Liver (tissue), 8 donors: ENCODE measurements at regions not wholly inside any gene's neighbourhood (a gene's known extent, or its start where the extent isn't known, plus 50 kb on each side); places are given as distances from the start of the nearest gene placed in this dataset.

Experiments used
- DNase-seq: peaks from one replicate; pipeline ENCODE4 v3.0.0-alpha.2; 2017; ENCODE audit warnings: low spot score
- H3K27ac ChIP-seq, 2 donors: one replicate each; pipeline ENCODE4 v1.7.0; 2013; ENCODE audit warnings: inconsistent platforms in 2 of 2, low read length in 2 of 2, control low read depth in 1 of 2, low read depth in 1 of 2, mild to moderate bottlenecking in 1 of 2
- H3K27me3 ChIP-seq, 4 donors: one replicate each; pipeline versions ENCODE4 v1.6.1 to v1.7.0; 2013; ENCODE audit warnings: low read length in 3 of 4, inconsistent platforms in 1 of 4, mild to moderate bottlenecking in 1 of 4, moderate library complexity in 1 of 4; ENCODE audit not compliant: control insufficient read depth in 4 of 4, insufficient read depth in 4 of 4
- H3K36me3 ChIP-seq, 4 donors: one replicate each; pipeline versions ENCODE4 v1.6.1 to v1.7.0; 2013; ENCODE audit warnings: low read length in 3 of 4, mild to moderate bottlenecking in 3 of 4, low read depth in 1 of 4, moderate library complexity in 1 of 4; ENCODE audit not compliant: control insufficient read depth in 4 of 4, insufficient read depth in 3 of 4
- H3K4me1 ChIP-seq, 4 donors: one replicate each; pipeline versions ENCODE4 v1.6.1 to v1.7.0; 2013; ENCODE audit warnings: low read length in 3 of 4, mild to moderate bottlenecking in 3 of 4, moderate library complexity in 1 of 4; ENCODE audit not compliant: control insufficient read depth in 4 of 4, insufficient read depth in 4 of 4
- H3K4me3 ChIP-seq, 3 donors: one replicate each; pipeline versions ENCODE4 v1.6.1 to v1.7.0; 2013; ENCODE audit warnings: low read length in 3 of 3, control low read depth in 1 of 3, low read depth in 1 of 3, mild to moderate bottlenecking in 1 of 3
- H3K9ac ChIP-seq, 2 donors: one replicate each; pipeline ENCODE4 v1.7.0; 2013; ENCODE audit warnings: low read length in 2 of 2, mild to moderate bottlenecking in 2 of 2, moderate library complexity in 2 of 2, control low read depth in 1 of 2, low read depth in 1 of 2
- H3K9me3 ChIP-seq, 4 donors: one replicate each; pipeline versions ENCODE4 v1.6.1 to v1.7.0; 2013; ENCODE audit warnings: low read length in 3 of 4; ENCODE audit not compliant: control insufficient read depth in 4 of 4
- EGR1 ChIP-seq, 2 donors: IDR thresholded peaks; 2 replicates each; pipeline ENCODE4 v1.6.1; 2016 to 2018; ENCODE audit warnings: antibody characterized with exemption in 2 of 2, low read depth in 2 of 2
- FOXA1 ChIP-seq: IDR thresholded peaks from 2 replicates; pipeline ENCODE4 v1.6.1; 2016; ENCODE audit warnings: antibody characterized with exemption
- FOXA2 ChIP-seq: IDR thresholded peaks from 2 replicates; pipeline ENCODE4 v1.6.1; 2016; ENCODE audit warnings: antibody characterized with exemption
- GABPA ChIP-seq, 2 donors: IDR thresholded peaks in 1 of 2; conservative IDR thresholded peaks in 1 of 2; 2 replicates each; pipeline ENCODE4 v1.6.1; 2016; ENCODE audit warnings: antibody characterized with exemption in 2 of 2, mild to moderate bottlenecking in 1 of 2, moderate library complexity in 1 of 2
- HNF4A ChIP-seq, 2 donors: conservative IDR thresholded peaks; 2 replicates each; pipeline ENCODE4 v1.6.1; 2016; ENCODE audit warnings: antibody characterized with exemption in 2 of 2, mild to moderate bottlenecking in 2 of 2
- HNF4G ChIP-seq: IDR thresholded peaks from 2 replicates; pipeline ENCODE4 v1.6.1; 2016; ENCODE audit warnings: antibody characterized with exemption
- JUND ChIP-seq, 2 donors: IDR thresholded peaks; 2 replicates each; pipeline ENCODE4 v1.6.1; 2016; ENCODE audit warnings: antibody characterized with exemption in 2 of 2
- NR2F2 ChIP-seq: IDR thresholded peaks from 2 replicates; pipeline ENCODE4 v1.6.1; 2016; ENCODE audit warnings: antibody characterized with exemption
- RAD21 ChIP-seq, 2 donors: IDR thresholded peaks; 2 replicates each; pipeline ENCODE4 v1.6.1; 2016; ENCODE audit warnings: antibody characterized with exemption in 2 of 2, mild to moderate bottlenecking in 2 of 2
- RXRA ChIP-seq, 2 donors: IDR thresholded peaks; 2 replicates each; pipeline ENCODE4 v1.6.1; 2017 to 2018; ENCODE audit warnings: antibody characterized with exemption in 2 of 2, mild to moderate bottlenecking in 1 of 2
- SP1 ChIP-seq: IDR thresholded peaks from 2 replicates; pipeline ENCODE4 v1.6.1; 2018; ENCODE audit warnings: antibody characterized with exemption, mild to moderate bottlenecking
- TAF1 ChIP-seq: conservative IDR thresholded peaks from 2 replicates; pipeline ENCODE4 v1.6.1; 2016; ENCODE audit warnings: antibody characterized with exemption, mild to moderate bottlenecking
- YY1 ChIP-seq: IDR thresholded peaks from 2 replicates; pipeline ENCODE4 v1.6.1; 2016; ENCODE audit warnings: antibody characterized with exemption, mild to moderate bottlenecking
- WGBS: extraction: QIAGEN DNeasy Blood & Tissue Kit; methylation state at CpG from one replicate; pipeline ENCODE4 v1.1.7; 2013; 5-methylcytosine and 5-hydroxymethylcytosine counted together
- TF ChIP-seq, protein P1 (sequence below): IDR thresholded peaks from 2 replicates; pipeline ENCODE4 v1.6.1; 2016; ENCODE audit warnings: antibody characterized with exemption
- TF ChIP-seq, protein P2 (sequence below): IDR thresholded peaks from 2 replicates; pipeline ENCODE4 v1.6.1; 2016; ENCODE audit warnings: antibody characterized with exemption, mild to moderate bottlenecking
- TF ChIP-seq, protein P3 (sequence below): fragments of 150-350 bp; IDR thresholded peaks from 2 replicates; pipeline ENCODE4 v1.5.1; 2017; ENCODE audit warnings: improper control_type of control experiment, low read depth, low read length; ENCODE audit not compliant: missing input control
- TF ChIP-seq, protein P4 (sequence below): IDR thresholded peaks from 2 replicates; pipeline ENCODE4 v1.6.1; 2016; ENCODE audit warnings: antibody characterized with exemption
- TF ChIP-seq, protein P5 (sequence below): IDR thresholded peaks from 2 replicates; pipeline ENCODE4 v1.6.1; 2016; ENCODE audit warnings: antibody characterized with exemption
- donor health status: healthy.
- donor health status: healthy.
- donor health status: healthy.
- donor health status: healthy.
- donor health status: healthy.

DNA sequence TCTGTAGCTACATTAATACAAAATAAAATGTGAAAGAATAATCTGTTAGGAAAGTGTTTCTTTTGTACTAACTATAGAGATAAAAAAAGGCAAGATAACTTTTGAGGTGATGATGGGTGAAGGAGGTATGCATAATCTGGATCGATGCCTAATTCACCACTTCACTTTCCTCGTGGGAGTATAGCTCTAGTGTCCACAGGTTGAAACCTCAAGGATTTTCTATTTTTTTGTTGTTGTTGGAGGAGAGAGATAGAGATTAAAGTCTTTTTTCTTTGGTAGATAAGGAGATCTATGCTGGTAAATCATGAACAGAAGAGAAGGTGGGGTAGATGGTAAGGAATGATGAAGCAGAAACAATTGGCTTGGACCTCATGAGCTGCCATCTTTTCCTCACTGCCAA is 635.3 kb upstream of the ZEB2 start:
- no peak for DNase-seq
- H3K27ac ChIP-seq = no peak overlapping the region
- TF ChIP-seq SP1 (no peak), NR2F2 (no peak), YY1 (no peak), RAD21 (IDR thresholded peaks at IDR 0.05) (no peak), RXRA (IDR thresholded peaks at IDR 0.05) (no peak), EGR1 (IDR thresholded peaks at IDR 0.05; ENCODE audit: low read depth in 2 of 2) (no peak), HNF4G (no peak), FOXA2 (no peak), TAF1 (no peak), HNF4A (conservative IDR thresholded peaks at IDR 0.05) (no peak), GABPA (IDR thresholded peaks at IDR 0.05 in 1 of 2, conservative IDR thresholded peaks at IDR 0.05 in 1 of 2) (no peak), FOXA1 (no peak), JUND (IDR thresholded peaks at IDR 0.05) (no peak)
- TF ChIP-seq, protein P1, sequence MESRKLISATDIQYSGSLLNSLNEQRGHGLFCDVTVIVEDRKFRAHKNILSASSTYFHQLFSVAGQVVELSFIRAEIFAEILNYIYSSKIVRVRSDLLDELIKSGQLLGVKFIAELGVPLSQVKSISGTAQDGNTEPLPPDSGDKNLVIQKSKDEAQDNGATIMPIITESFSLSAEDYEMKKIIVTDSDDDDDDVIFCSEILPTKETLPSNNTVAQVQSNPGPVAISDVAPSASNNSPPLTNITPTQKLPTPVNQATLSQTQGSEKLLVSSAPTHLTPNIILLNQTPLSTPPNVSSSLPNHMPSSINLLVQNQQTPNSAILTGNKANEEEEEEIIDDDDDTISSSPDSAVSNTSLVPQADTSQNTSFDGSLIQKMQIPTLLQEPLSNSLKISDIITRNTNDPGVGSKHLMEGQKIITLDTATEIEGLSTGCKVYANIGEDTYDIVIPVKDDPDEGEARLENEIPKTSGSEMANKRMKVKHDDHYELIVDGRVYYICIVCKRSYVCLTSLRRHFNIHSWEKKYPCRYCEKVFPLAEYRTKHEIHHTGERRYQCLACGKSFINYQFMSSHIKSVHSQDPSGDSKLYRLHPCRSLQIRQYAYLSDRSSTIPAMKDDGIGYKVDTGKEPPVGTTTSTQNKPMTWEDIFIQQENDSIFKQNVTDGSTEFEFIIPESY = no peak
- TF ChIP-seq, protein P2, sequence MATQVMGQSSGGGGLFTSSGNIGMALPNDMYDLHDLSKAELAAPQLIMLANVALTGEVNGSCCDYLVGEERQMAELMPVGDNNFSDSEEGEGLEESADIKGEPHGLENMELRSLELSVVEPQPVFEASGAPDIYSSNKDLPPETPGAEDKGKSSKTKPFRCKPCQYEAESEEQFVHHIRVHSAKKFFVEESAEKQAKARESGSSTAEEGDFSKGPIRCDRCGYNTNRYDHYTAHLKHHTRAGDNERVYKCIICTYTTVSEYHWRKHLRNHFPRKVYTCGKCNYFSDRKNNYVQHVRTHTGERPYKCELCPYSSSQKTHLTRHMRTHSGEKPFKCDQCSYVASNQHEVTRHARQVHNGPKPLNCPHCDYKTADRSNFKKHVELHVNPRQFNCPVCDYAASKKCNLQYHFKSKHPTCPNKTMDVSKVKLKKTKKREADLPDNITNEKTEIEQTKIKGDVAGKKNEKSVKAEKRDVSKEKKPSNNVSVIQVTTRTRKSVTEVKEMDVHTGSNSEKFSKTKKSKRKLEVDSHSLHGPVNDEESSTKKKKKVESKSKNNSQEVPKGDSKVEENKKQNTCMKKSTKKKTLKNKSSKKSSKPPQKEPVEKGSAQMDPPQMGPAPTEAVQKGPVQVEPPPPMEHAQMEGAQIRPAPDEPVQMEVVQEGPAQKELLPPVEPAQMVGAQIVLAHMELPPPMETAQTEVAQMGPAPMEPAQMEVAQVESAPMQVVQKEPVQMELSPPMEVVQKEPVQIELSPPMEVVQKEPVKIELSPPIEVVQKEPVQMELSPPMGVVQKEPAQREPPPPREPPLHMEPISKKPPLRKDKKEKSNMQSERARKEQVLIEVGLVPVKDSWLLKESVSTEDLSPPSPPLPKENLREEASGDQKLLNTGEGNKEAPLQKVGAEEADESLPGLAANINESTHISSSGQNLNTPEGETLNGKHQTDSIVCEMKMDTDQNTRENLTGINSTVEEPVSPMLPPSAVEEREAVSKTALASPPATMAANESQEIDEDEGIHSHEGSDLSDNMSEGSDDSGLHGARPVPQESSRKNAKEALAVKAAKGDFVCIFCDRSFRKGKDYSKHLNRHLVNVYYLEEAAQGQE = no peak
- TF ChIP-seq, protein P3, sequence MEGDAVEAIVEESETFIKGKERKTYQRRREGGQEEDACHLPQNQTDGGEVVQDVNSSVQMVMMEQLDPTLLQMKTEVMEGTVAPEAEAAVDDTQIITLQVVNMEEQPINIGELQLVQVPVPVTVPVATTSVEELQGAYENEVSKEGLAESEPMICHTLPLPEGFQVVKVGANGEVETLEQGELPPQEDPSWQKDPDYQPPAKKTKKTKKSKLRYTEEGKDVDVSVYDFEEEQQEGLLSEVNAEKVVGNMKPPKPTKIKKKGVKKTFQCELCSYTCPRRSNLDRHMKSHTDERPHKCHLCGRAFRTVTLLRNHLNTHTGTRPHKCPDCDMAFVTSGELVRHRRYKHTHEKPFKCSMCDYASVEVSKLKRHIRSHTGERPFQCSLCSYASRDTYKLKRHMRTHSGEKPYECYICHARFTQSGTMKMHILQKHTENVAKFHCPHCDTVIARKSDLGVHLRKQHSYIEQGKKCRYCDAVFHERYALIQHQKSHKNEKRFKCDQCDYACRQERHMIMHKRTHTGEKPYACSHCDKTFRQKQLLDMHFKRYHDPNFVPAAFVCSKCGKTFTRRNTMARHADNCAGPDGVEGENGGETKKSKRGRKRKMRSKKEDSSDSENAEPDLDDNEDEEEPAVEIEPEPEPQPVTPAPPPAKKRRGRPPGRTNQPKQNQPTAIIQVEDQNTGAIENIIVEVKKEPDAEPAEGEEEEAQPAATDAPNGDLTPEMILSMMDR = no peak
- TF ChIP-seq, protein P4, sequence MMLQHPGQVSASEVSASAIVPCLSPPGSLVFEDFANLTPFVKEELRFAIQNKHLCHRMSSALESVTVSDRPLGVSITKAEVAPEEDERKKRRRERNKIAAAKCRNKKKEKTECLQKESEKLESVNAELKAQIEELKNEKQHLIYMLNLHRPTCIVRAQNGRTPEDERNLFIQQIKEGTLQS = no peak
- TF ChIP-seq, protein P5, sequence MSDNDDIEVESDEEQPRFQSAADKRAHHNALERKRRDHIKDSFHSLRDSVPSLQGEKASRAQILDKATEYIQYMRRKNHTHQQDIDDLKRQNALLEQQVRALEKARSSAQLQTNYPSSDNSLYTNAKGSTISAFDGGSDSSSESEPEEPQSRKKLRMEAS = no peak
- H3K9me3 ChIP-seq = no peaks in the 10 kb centered on the region
- peaks cover 0 to 3% (median 0%) of the 10 kb centered on the region in 4 donors for H3K36me3 ChIP-seq
- no peak overlapping the region for H3K4me3 ChIP-seq
- H3K9ac ChIP-seq = no peak overlapping the region
- WGBS = 82% methylated on average over 2 of the region's 2 CpGs
- H3K27me3 ChIP-seq = no peaks in the 10 kb centered on the region
- H3K4me1 ChIP-seq = peaks cover 0 to 4% (median 0%) of the 10 kb centered on the region in 4 donors

DNA sequence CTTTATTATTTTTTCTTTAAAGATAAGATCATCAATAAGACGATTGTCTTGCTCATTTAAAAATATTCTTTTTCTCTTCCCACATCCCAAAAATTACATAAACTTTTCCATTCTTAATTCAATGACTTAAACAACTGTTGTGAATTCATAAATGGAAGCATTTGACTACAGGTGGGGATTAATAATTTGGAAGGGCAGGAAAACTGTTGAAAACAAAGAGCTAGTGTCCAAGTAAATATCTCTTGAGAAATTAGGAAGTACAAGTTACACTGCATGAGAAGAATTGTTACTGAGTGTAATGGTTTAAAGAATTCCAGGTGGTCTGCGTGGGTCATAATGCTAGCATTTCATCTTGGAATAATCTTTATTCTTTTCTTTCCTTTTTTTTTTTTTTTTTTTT is 634.8 kb upstream of the ZEB2 start:
- no peaks in the 10 kb centered on the region for H3K9me3 ChIP-seq
- H3K27ac ChIP-seq = no peak overlapping the region
- H3K36me3 ChIP-seq = peaks cover 0 to 3% (median 0%) of the 10 kb centered on the region in 4 donors
- H3K4me3 ChIP-seq = no peak overlapping the region
- H3K27me3 ChIP-seq = no peaks in the 10 kb centered on the region
- WGBS = 78% methylated on average over 2 of the region's 2 CpGs
- peaks cover 0 to 4% (median 0%) of the 10 kb centered on the region in 4 donors for H3K4me1 ChIP-seq
- H3K9ac ChIP-seq = no peak overlapping the region
- no peak for DNase-seq
- TF ChIP-seq EGR1 (IDR thresholded peaks at IDR 0.05; ENCODE audit: low read depth in 2 of 2) (no peak), NR2F2 (no peak), RXRA (IDR thresholded peaks at IDR 0.05) (no peak), FOXA1 (no peak), RAD21 (IDR thresholded peaks at IDR 0.05) (no peak), HNF4G (no peak), SP1 (no peak), HNF4A (conservative IDR thresholded peaks at IDR 0.05) (no peak), YY1 (no peak)
- TF ChIP-seq, protein P1 = no peak
- TF ChIP-seq, protein P3 = no peak
